MCF 10A (cell line): ENCODE measurements at regions not wholly inside any gene's neighbourhood (a gene's known extent, or its start where the extent isn't known, plus 50 kb on each side); places are given as distances from the start of the nearest gene placed in this dataset.

Source experiments
- BruUV-seq: library from RNA; stranded (reverse); fragments of 400-500 nt; replicated peaks from 2 replicates; lab custom pipeline; 2021; lab: Mats Ljungman, UMichigan
- CTCF ChIA-PET: fragments of 300-600 bp; sonication (Branson Sonifier 250); formaldehyde crosslinking; extraction: SDS; loops from one replicate; lab custom pipeline; 2021; ENCODE audit warnings: antibody characterized with exemption, inconsistent platforms; lab: Yijun Ruan, JAX
- POLR2A ChIA-PET: fragments of 300-600, 350-650 bp; sonication (Branson Sonifier 250); formaldehyde crosslinking; extraction: SDS; loops from one replicate; lab custom pipeline; 2020; ENCODE audit warnings: antibody characterized with exemption, inconsistent platforms; lab: Yijun Ruan, JAX
- DNase-seq: peaks from one replicate; pipeline ENCODE4 v3.0.0-alpha.2; 2018; ENCODE audit not compliant: unreplicated experiment
- H3K27ac Mint-ChIP-seq: one replicate; pipeline ENCODE4 v1.8.0; 2022; ENCODE audit warnings: mild to moderate bottlenecking, low read depth, mixed read lengths; ENCODE audit not compliant: unreplicated experiment
- H3K27me3 Mint-ChIP-seq: one replicate; pipeline ENCODE4 v1.8.0; 2022; ENCODE audit warnings: mixed read lengths; ENCODE audit not compliant: insufficient read depth, unreplicated experiment
- H3K36me3 Mint-ChIP-seq: one replicate; pipeline ENCODE4 v1.8.0; 2022; ENCODE audit warnings: mild to moderate bottlenecking, moderate library complexity, mixed read lengths; ENCODE audit not compliant: insufficient read depth, unreplicated experiment
- H3K4me1 Mint-ChIP-seq: one replicate; pipeline ENCODE4 v1.8.0; 2022; ENCODE audit warnings: mixed read lengths; ENCODE audit not compliant: insufficient read depth, unreplicated experiment
- H3K4me3 Mint-ChIP-seq: one replicate; pipeline ENCODE4 v1.8.0; 2022; ENCODE audit warnings: mild to moderate bottlenecking, moderate library complexity, mixed read lengths; ENCODE audit not compliant: unreplicated experiment
- H3K9me3 Mint-ChIP-seq: one replicate; pipeline ENCODE4 v1.8.0; 2022; ENCODE audit warnings: mixed read lengths; ENCODE audit not compliant: unreplicated experiment
- intact Hi-C: fragments of 100-400 bp; cut with micrococcal nuclease; formaldehyde crosslinking; loops from 2 replicates; pipeline ENCODE4 v1.14.1; 2022
- TF ChIP-seq, protein P1 (sequence below): fragments of 200-600 bp; IDR thresholded peaks from one replicate; pipeline ENCODE4 v1.8.0; 2022; ENCODE audit warnings: antibody characterized with exemption, mild to moderate bottlenecking; ENCODE audit not compliant: unreplicated experiment

DNA sequence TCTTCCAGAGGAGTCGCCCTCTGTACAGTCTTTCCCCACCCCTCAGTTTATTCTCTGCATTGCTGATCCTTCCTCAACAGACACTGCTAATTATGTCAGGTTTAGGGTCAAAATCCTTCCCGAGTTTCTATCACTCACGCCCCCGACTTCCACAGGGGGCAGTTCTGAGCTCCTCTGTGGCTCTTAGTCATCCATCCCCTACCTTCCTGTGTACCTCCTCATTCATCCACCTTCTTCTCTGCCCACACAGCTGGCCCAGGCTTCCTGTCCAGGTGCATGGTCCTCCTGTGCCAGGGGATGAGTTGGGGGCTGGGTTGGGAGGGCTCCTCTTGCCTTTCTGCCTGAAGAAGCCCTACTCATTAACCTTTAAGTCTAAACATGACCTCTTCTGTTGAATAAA, 202.9 kb downstream of the ARL4C start:
- Mint-ChIP-seq H3K36me3 (no peaks in the 10 kb centered on the region), H3K27ac (no peak overlapping the region), H3K4me1 (peaks cover 20% of the 10 kb centered on the region), H3K9me3 (no peaks in the 10 kb centered on the region), H3K4me3 (no peak overlapping the region), H3K27me3 (no peaks in the 10 kb centered on the region)
- ChIA-PET POLR2A (no interaction called here), CTCF (interaction anchor here (0.6 kb wide), 2 partner anchors 40 to 774 kb away, joined by 3 read pairs; no protein-coding TSS in a partner anchor)
- no TSS peak for BruUV-seq
- intact Hi-C loops = no loop called here
- TF ChIP-seq, protein P1, sequence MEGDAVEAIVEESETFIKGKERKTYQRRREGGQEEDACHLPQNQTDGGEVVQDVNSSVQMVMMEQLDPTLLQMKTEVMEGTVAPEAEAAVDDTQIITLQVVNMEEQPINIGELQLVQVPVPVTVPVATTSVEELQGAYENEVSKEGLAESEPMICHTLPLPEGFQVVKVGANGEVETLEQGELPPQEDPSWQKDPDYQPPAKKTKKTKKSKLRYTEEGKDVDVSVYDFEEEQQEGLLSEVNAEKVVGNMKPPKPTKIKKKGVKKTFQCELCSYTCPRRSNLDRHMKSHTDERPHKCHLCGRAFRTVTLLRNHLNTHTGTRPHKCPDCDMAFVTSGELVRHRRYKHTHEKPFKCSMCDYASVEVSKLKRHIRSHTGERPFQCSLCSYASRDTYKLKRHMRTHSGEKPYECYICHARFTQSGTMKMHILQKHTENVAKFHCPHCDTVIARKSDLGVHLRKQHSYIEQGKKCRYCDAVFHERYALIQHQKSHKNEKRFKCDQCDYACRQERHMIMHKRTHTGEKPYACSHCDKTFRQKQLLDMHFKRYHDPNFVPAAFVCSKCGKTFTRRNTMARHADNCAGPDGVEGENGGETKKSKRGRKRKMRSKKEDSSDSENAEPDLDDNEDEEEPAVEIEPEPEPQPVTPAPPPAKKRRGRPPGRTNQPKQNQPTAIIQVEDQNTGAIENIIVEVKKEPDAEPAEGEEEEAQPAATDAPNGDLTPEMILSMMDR = no peak
- DNase-seq = peak; percentile 19

DNA sequence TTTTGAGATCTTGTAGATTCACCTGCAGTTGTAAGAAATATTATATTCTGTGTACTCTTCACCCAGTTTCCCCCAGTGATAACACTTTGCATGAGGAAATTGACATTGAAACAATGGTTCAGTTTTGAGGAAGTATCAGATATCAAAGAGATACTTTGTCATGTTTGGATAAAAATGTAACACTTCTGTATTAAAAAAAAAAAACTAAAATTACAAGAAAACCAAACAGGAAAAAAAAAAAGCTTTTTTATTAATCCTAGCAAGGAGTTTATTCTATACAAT, 204.0 kb downstream of the ARL4C start:
- no peaks in the 10 kb centered on the region for H3K36me3 Mint-ChIP-seq
- no peak for DNase-seq
- TF ChIP-seq, protein P1 = no peak
- no TSS peak for BruUV-seq
- H3K9me3 Mint-ChIP-seq = no peaks in the 10 kb centered on the region
- no peaks in the 10 kb centered on the region for H3K27me3 Mint-ChIP-seq
- no peak overlapping the region for H3K4me3 Mint-ChIP-seq
- intact Hi-C loops = no loop called here
- H3K4me1 Mint-ChIP-seq = peaks cover 20% of the 10 kb centered on the region
- ChIA-PET CTCF (interaction anchor here (1.0 to 1.1 kb wide), 2 partner anchors 14 to 35 kb away, joined by 3 to 5 read pairs; no protein-coding TSS in a partner anchor), POLR2A (no interaction called here)
- H3K27ac Mint-ChIP-seq = no peak overlapping the region

DNA sequence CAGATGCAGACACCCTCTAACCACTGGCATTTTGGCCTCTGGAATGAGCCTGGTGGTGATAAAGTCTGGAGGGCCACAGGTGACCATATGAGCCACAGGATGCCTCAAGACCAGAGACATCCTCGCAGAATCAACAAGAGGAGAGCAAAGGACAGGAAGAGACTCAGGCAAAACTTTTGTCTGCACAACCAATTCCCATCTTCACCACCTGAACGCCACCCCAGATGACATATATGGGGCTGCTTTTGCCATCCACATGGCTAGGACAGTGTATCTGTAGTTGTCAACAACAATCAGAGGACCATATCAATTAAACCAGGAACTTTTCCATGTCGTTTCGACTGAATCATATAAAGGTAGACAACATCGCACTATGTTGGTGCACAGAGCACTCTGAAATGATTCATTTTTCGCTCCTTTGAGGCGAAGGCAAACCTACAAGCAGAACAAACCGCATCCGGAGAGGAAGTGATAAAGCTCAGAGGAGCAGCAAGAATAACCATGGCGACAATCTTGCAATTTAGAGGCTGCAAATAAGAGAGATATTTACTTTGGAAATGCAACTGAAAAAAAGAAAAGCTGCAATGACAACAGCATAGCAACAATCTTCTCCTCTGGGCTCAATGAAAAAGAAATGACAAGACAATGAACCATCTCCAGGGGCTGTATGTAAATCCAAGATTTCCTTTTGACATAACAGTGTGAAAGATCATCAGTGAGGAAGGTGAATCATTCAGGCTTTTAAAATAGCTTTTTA, 204.5 kb downstream of the ARL4C start:
- no TSS peak for BruUV-seq
- CTCF ChIA-PET = interaction anchor here (0.7 to 1.4 kb wide), 5 partner anchors 12 to 203 kb away, joined by 3 to 5 read pairs (median 4); no protein-coding TSS in a partner anchor

DNA sequence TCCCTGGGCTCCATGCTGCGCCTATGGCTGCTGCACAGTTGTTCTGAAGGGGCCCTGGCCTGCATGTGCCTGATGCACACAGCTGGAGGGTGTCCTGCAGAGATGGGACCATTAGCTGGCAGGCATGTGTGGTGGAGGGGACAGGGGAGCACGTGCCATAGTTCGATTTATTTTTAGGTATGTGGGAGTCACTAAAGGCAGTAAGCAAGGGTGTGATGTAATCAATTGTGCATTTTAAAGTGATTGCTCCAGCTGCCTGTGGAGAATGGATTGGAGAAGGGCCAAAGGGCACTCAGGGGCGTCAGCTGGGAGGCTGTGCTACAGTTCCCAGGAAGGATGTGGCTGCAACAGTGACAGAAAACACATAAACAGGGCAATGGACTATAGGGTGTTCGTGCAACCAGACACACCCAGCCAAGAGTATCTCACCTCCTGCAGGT, 205.1 kb downstream of the ARL4C start:
- ChIA-PET CTCF (interaction anchor here (0.6 to 1.4 kb wide), 7 partner anchors 13 to 204 kb away, joined by 3 to 4 read pairs (median 3); no protein-coding TSS in a partner anchor), POLR2A (interaction anchor here (0.6 to 1.1 kb wide), 2 partner anchors 15 to 33 kb away, joined by 3 read pairs; no protein-coding TSS in a partner anchor)
- Mint-ChIP-seq H3K4me1 (peaks cover 20% of the 10 kb centered on the region), H3K4me3 (no peak overlapping the region), H3K36me3 (no peaks in the 10 kb centered on the region), H3K9me3 (no peaks in the 10 kb centered on the region), H3K27me3 (no peaks in the 10 kb centered on the region), H3K27ac (no peak overlapping the region)
- intact Hi-C loops = no loop called here
- DNase-seq = peak; percentile 56
- TF ChIP-seq, protein P1 = no peak
- BruUV-seq = no TSS peak

More for the DNA sequence above, 204.5 kb downstream of the ARL4C start:
- no peaks in the 10 kb centered on the region for H3K9me3 Mint-ChIP-seq
- intact Hi-C loops = no loop called here
- no peak for DNase-seq
- peaks cover 20% of the 10 kb centered on the region for H3K4me1 Mint-ChIP-seq
- H3K27ac Mint-ChIP-seq = no peak overlapping the region
- no peak overlapping the region for H3K4me3 Mint-ChIP-seq
- POLR2A ChIA-PET = interaction anchor here (1.1 kb wide), 1 partner anchor 34 kb away, joined by 3 read pairs; no protein-coding TSS in a partner anchor
- H3K36me3 Mint-ChIP-seq = no peaks in the 10 kb centered on the region
- H3K27me3 Mint-ChIP-seq = no peaks in the 10 kb centered on the region
- TF ChIP-seq, protein P1 = no peak
